CD4-positive, CD25-positive, alpha-beta regulatory T cell (primary cell): ENCODE measurements at regions not wholly inside any gene's neighbourhood (a gene's known extent, or its start where the extent isn't known, plus 50 kb on each side); places are given as distances from the start of the nearest gene placed in this dataset.

Experiments used
- ATAC-seq, 2 donors: fragments of 150-1000 bp; cut with Tn5 transposase; one replicate each; pipeline ENCODE4 v1.10.0; 2021; ENCODE audit warnings: low read depth in 2 of 2, moderate number of reproducible peaks in 2 of 2, moderate library complexity in 1 of 2
- DNase-seq, 3 donors: peaks; one replicate each; pipeline versions ENCODE4 v3.0.0 to v3.0.0-alpha.2; 2012 to 2022; ENCODE audit warnings: mixed read lengths in 1 of 3
- H3K27ac ChIP-seq: one replicate; pipeline ENCODE4 v1.7.0; 2013; ENCODE audit warnings: mild to moderate bottlenecking, low read length; ENCODE audit not compliant: insufficient read depth, poor library complexity, severe bottlenecking
- H3K27me3 ChIP-seq: one replicate; pipeline ENCODE4 v1.7.0; 2013; ENCODE audit warnings: low read length; ENCODE audit not compliant: control insufficient read depth, insufficient read depth
- H3K36me3 ChIP-seq: one replicate; pipeline ENCODE4 v1.7.0; 2013; ENCODE audit warnings: mild to moderate bottlenecking, low read length, moderate library complexity; ENCODE audit not compliant: control insufficient read depth, insufficient read depth
- H3K4me1 ChIP-seq: 2 replicates; pipeline ENCODE4 v1.7.0; 2013; ENCODE audit warnings: mild to moderate bottlenecking, low read length; ENCODE audit not compliant: insufficient read depth, control insufficient read depth, poor library complexity, severe bottlenecking
- H3K4me3 ChIP-seq: one replicate; pipeline ENCODE4 v1.7.0; 2013; ENCODE audit warnings: low read depth, mild to moderate bottlenecking, low read length, moderate library complexity
- H3K9me3 ChIP-seq, 2 experiments: 1 replicate in 1 of 2; 2 replicates in 1 of 2; pipeline ENCODE4 v1.7.0; 2013; ENCODE audit warnings: low read length in 2 of 2, mild to moderate bottlenecking in 1 of 2, moderate library complexity in 1 of 2; ENCODE audit not compliant: control insufficient read depth in 2 of 2
- H3K27ac Mint-ChIP-seq, 3 donors: one replicate each; pipeline ENCODE4 v1.8.0; 2020 to 2022; ENCODE audit warnings: mild to moderate bottlenecking in 3 of 3, mixed read lengths in 3 of 3, moderate library complexity in 2 of 3
- H3K27me3 Mint-ChIP-seq: one replicate; pipeline ENCODE4 v1.8.0; 2022; ENCODE audit warnings: mild to moderate bottlenecking, mixed read lengths
- H3K36me3 Mint-ChIP-seq: one replicate; pipeline ENCODE4 v1.8.0; 2020; ENCODE audit warnings: mixed read lengths
- H3K4me1 Mint-ChIP-seq, 4 donors: one replicate each; pipeline ENCODE4 v1.8.0; 2020 to 2022; ENCODE audit warnings: mixed read lengths in 4 of 4, mild to moderate bottlenecking in 1 of 4
- H3K4me3 Mint-ChIP-seq, 4 donors: one replicate each; pipeline ENCODE4 v1.8.0; 2020 to 2022; ENCODE audit warnings: mild to moderate bottlenecking in 4 of 4, mixed read lengths in 4 of 4, moderate library complexity in 3 of 4
- H3K9me3 Mint-ChIP-seq, 7 donors: one replicate each; pipeline ENCODE4 v1.8.0; 2020 to 2022; ENCODE audit warnings: mixed read lengths in 7 of 7, mild to moderate bottlenecking in 3 of 7, moderate library complexity in 2 of 7

- Mint-ChIP-seq H3K27ac (no peak overlapping the region), H3K4me1 (no peaks in the 10 kb centered on the region), H3K27me3 (peaks cover 15% of the 10 kb centered on the region), H3K36me3 (no peaks in the 10 kb centered on the region), H3K9me3 (peaks cover 0 to 1% (median 0%) of the 10 kb centered on the region in 7 donors), H3K4me3 (no peak overlapping the region)
- ATAC-seq (no peak), DNase-seq (no peak)
- Histone ChIP-seq H3K36me3 (no peaks in the 10 kb centered on the region), H3K4me1 (no peaks in the 10 kb centered on the region), H3K27ac (no peak overlapping the region), H3K27me3 (no peaks in the 10 kb centered on the region), H3K4me3 (no peak overlapping the region), H3K9me3 (no peaks in the 10 kb centered on the region)
Measured at GRCh38 chr16:72241008-72241407, 69.1 kb upstream of the PMFBP1 start.

- Mint-ChIP-seq H3K9me3 (peaks cover 0 to 1% (median 0%) of the 10 kb centered on the region in 7 donors), H3K4me1 (no peaks in the 10 kb centered on the region), H3K36me3 (no peaks in the 10 kb centered on the region), H3K27ac (no peak overlapping the region), H3K4me3 (no peak overlapping the region), H3K27me3 (peaks cover 15% of the 10 kb centered on the region)
- no peaks in the 10 kb centered on the region for H3K9me3 ChIP-seq
- DNase-seq (no peak), ATAC-seq (no peak)
- H3K4me3 ChIP-seq = no peak overlapping the region
- no peaks in the 10 kb centered on the region for H3K4me1 ChIP-seq
- no peaks in the 10 kb centered on the region for H3K36me3 ChIP-seq
- no peaks in the 10 kb centered on the region for H3K27me3 ChIP-seq
- H3K27ac ChIP-seq = no peak overlapping the region
Measured at GRCh38 chr16:72240466-72240865, 68.5 kb upstream of the PMFBP1 start.

GRCh38 chr16:72236866-72237265 lies 64.9 kb upstream of the PMFBP1 start:
- no peaks in the 10 kb centered on the region for H3K36me3 Mint-ChIP-seq
- H3K27me3 Mint-ChIP-seq = peaks cover 15% of the 10 kb centered on the region
- ATAC-seq = no peak
- H3K9me3 ChIP-seq = no peaks in the 10 kb centered on the region
- DNase-seq = no peak
- H3K36me3 ChIP-seq = no peaks in the 10 kb centered on the region
- no peak overlapping the region for H3K4me3 ChIP-seq
- no peak overlapping the region for H3K4me3 Mint-ChIP-seq
- no peaks in the 10 kb centered on the region for H3K4me1 Mint-ChIP-seq
- no peak overlapping the region for H3K27ac ChIP-seq
- no peaks in the 10 kb centered on the region for H3K4me1 ChIP-seq
- H3K27me3 ChIP-seq = no peaks in the 10 kb centered on the region
- H3K27ac Mint-ChIP-seq = no peak overlapping the region
- peaks cover 0 to 2% (median 0%) of the 10 kb centered on the region in 7 donors for H3K9me3 Mint-ChIP-seq

GRCh38 chr16:72234387-72234786 lies 62.4 kb upstream of the PMFBP1 start:
- Histone ChIP-seq H3K27me3 (no peaks in the 10 kb centered on the region), H3K27ac (no peak overlapping the region), H3K4me1 (no peaks in the 10 kb centered on the region), H3K4me3 (no peak overlapping the region), H3K36me3 (no peaks in the 10 kb centered on the region), H3K9me3 (no peaks in the 10 kb centered on the region)
- ATAC-seq (no peak), DNase-seq (no peak)
- no peak overlapping the region for H3K27ac Mint-ChIP-seq
- peaks cover 0 to 2% (median 0%) of the 10 kb centered on the region in 7 donors for H3K9me3 Mint-ChIP-seq
- H3K27me3 Mint-ChIP-seq = peaks cover 9% of the 10 kb centered on the region
- no peak overlapping the region for H3K4me3 Mint-ChIP-seq
- H3K36me3 Mint-ChIP-seq = no peaks in the 10 kb centered on the region
- no peaks in the 10 kb centered on the region for H3K4me1 Mint-ChIP-seq

- H3K27me3 Mint-ChIP-seq = no peaks in the 10 kb centered on the region
- no peaks in the 10 kb centered on the region for H3K4me1 Mint-ChIP-seq
- H3K36me3 Mint-ChIP-seq = no peaks in the 10 kb centered on the region
- Histone ChIP-seq H3K4me3 (no peak overlapping the region), H3K4me1 (no peaks in the 10 kb centered on the region), H3K36me3 (no peaks in the 10 kb centered on the region), H3K27ac (no peak overlapping the region), H3K27me3 (no peaks in the 10 kb centered on the region), H3K9me3 (no peaks in the 10 kb centered on the region)
- no peak overlapping the region for H3K4me3 Mint-ChIP-seq
- ATAC-seq = no peak
- H3K9me3 Mint-ChIP-seq = no peaks in the 10 kb centered on the region
- no peak overlapping the region for H3K27ac Mint-ChIP-seq
- DNase-seq = no peak
Measured at GRCh38 chr16:72228014-72228413, 56.1 kb upstream of the PMFBP1 start.

GRCh38 chr16:72226136-72226535 lies 54.2 kb upstream of the PMFBP1 start:
- Histone ChIP-seq H3K27me3 (no peaks in the 10 kb centered on the region), H3K9me3 (no peaks in the 10 kb centered on the region), H3K4me1 (no peaks in the 10 kb centered on the region), H3K36me3 (no peaks in the 10 kb centered on the region), H3K27ac (no peak overlapping the region), H3K4me3 (no peak overlapping the region)
- no peaks in the 10 kb centered on the region for H3K27me3 Mint-ChIP-seq
- no peak overlapping the region for H3K4me3 Mint-ChIP-seq
- H3K27ac Mint-ChIP-seq = no peak overlapping the region
- DNase-seq = no peak
- no peak for ATAC-seq
- H3K9me3 Mint-ChIP-seq = no peaks in the 10 kb centered on the region
- H3K36me3 Mint-ChIP-seq = no peaks in the 10 kb centered on the region
- no peaks in the 10 kb centered on the region for H3K4me1 Mint-ChIP-seq

GRCh38 chr16:72224260-72224768 lies 52.4 kb upstream of the PMFBP1 start:
- Histone ChIP-seq H3K9me3 (no peaks in the 10 kb centered on the region), H3K4me1 (no peaks in the 10 kb centered on the region), H3K27ac (no peak overlapping the region), H3K4me3 (no peak overlapping the region), H3K27me3 (no peaks in the 10 kb centered on the region), H3K36me3 (no peaks in the 10 kb centered on the region)
- Mint-ChIP-seq H3K27me3 (no peaks in the 10 kb centered on the region), H3K4me3 (no peak overlapping the region), H3K4me1 (no peaks in the 10 kb centered on the region), H3K27ac (no peak overlapping the region), H3K36me3 (no peaks in the 10 kb centered on the region), H3K9me3 (no peaks in the 10 kb centered on the region)
- DNase-seq = no peak
- no peak for ATAC-seq

- H3K4me1 Mint-ChIP-seq = no peaks in the 10 kb centered on the region
- no peaks in the 10 kb centered on the region for H3K36me3 Mint-ChIP-seq
- H3K4me3 Mint-ChIP-seq = no peak overlapping the region
- no peaks in the 10 kb centered on the region for H3K27me3 Mint-ChIP-seq
- Histone ChIP-seq H3K4me1 (no peaks in the 10 kb centered on the region), H3K4me3 (no peak overlapping the region), H3K36me3 (no peaks in the 10 kb centered on the region), H3K27me3 (no peaks in the 10 kb centered on the region), H3K27ac (no peak overlapping the region), H3K9me3 (no peaks in the 10 kb centered on the region)
- no peak for ATAC-seq
- peaks cover 0 to 2% (median 0%) of the 10 kb centered on the region in 7 donors for H3K9me3 Mint-ChIP-seq
- DNase-seq = no peak
- H3K27ac Mint-ChIP-seq = no peak overlapping the region
Measured at GRCh38 chr16:72222503-72222902, 50.5 kb upstream of the PMFBP1 start.
